GM13977 (cell line): ENCODE measurements at regions not wholly inside any gene's neighbourhood (a gene's known extent, or its start where the extent isn't known, plus 50 kb on each side); places are given as distances from the start of the nearest gene placed in this dataset.

Experiments
- DNase-seq: peaks from one replicate; pipeline ENCODE4 v3.0.0; 2012; ENCODE audit warnings: low spot score
- CTCF ChIP-seq: IDR thresholded peaks from 2 replicates; pipeline ENCODE4 v1.5.1; 2012; ENCODE audit warnings: mild to moderate bottlenecking, control low read depth; ENCODE audit not compliant: insufficient read depth; ENCODE audit errors: extremely low read depth, missing control alignments
- in situ Hi-C: fragments of 300-500 bp; cut with MboI; formaldehyde crosslinking; loops from one replicate; pipeline ENCODE4 v1.12.0; 2022; ENCODE audit warnings: low sequenced_read_pairs, low pct_unique_long_range_greater_than_20kb, mixed read lengths, inconsistent platforms; ENCODE audit not compliant: unreplicated experiment

- DNase-seq: peak; percentile 36
- in situ Hi-C loops: loop anchor here (25.0 kb wide), 1 partner anchor 656 kb away; no protein-coding TSS in a partner anchor
- no peak for TF ChIP-seq CTCF
These were observed 327.6 kb upstream of the CNR1 start for GRCh38 chr6:88493717-88494116.

GRCh38 chr6:88492824-88493223 is 326.7 kb upstream of the CNR1 start:
- peak; percentile 62 for TF ChIP-seq CTCF
- in situ Hi-C loops: loop anchor here (25.0 kb wide), 1 partner anchor 656 kb away; no protein-coding TSS in a partner anchor
- no peak for DNase-seq

- no peak for TF ChIP-seq CTCF
- in situ Hi-C loops: loop anchor here (25.0 kb wide), 1 partner anchor 655 kb away; no protein-coding TSS in a partner anchor
- no peak for DNase-seq
These were observed 326.1 kb upstream of the CNR1 start for GRCh38 chr6:88492241-88492640.

GRCh38 chr6:88491266-88491880 is 325.2 kb upstream of the CNR1 start:
- no peak for DNase-seq
- TF ChIP-seq CTCF: no peak
- in situ Hi-C loops: loop anchor here (25.0 kb wide), 1 partner anchor 654 kb away; no protein-coding TSS in a partner anchor

GRCh38 chr6:88490908-88491264 is 324.7 kb upstream of the CNR1 start:
- no peak for TF ChIP-seq CTCF
- in situ Hi-C loops: loop anchor here (25.0 kb wide), 1 partner anchor 654 kb away; no protein-coding TSS in a partner anchor
- no peak for DNase-seq

- no peak for TF ChIP-seq CTCF
- in situ Hi-C loops: loop anchor here (25.0 kb wide), 1 partner anchor 653 kb away; no protein-coding TSS in a partner anchor
- no peak for DNase-seq
These were observed 324.2 kb upstream of the CNR1 start for GRCh38 chr6:88490195-88490907.
